HG02610 (cell line): ENCODE measurements at regions not wholly inside any gene's neighbourhood (a gene's known extent, or its start where the extent isn't known, plus 50 kb on each side); places are given as distances from the start of the nearest gene placed in this dataset.
A peak's percentile ranks its signal among the peaks of the same experiment; 100 is the strongest.
"Not testable (repeated sequence)": the region's sequence is repeated elsewhere in the genome, so short reads cannot be mapped to it uniquely, and the experiment has no call there.

Source experiments
- ATAC-seq: cut with Tn5 transposase; IDR thresholded peaks from one replicate; pipeline ENCODE4 v1.9.1; 2021; ENCODE audit warnings: mild to moderate bottlenecking, moderate library complexity; ENCODE audit not compliant: unreplicated experiment

GRCh38 chr6:121634586-121634985 is 199.1 kb downstream of the GJA1 start:
- ATAC-seq = not testable (repeated sequence)

DNA sequence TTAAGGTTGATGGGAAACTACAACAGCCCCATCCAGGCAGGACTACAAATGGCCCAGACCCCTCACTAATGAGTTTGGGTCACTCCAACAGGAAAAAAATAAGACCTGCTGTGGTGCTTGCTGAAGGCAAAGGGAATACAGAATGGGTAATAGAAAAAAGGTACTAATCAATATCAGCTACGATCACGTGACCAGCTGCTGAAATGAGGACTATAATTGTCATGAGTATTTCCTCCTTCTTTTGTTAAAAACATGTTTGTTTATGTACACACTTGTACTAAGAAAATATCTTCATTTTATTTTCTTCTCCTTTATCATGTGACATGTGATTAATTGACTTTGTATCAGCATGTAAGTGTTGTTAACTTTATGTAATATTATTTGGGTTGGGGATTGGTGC is 199.9 kb downstream of the GJA1 start:
- no peak for ATAC-seq

DNA sequence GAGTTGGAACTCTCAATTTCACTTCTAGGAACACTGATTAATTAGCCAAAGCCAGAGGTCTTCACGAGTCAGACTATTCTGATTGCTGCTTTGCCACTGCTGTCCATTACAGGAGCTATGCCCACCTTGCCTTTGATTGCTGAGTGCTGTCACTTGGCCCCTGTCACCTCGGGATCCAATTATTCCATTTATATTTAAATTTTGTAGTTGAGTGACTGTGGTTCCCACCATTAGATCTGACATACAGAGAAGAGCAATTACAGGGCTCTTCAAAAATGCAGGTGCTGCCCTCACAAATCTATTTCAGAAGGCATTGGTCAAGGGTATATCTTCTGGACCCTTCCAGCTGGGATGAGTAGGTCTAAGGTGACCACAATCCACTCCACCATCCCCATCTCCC is 200.8 kb downstream of the GJA1 start:
- not testable (repeated sequence) for ATAC-seq

GRCh38 chr6:121639021-121639420 is 203.6 kb downstream of the GJA1 start:
- no peak for ATAC-seq

DNA sequence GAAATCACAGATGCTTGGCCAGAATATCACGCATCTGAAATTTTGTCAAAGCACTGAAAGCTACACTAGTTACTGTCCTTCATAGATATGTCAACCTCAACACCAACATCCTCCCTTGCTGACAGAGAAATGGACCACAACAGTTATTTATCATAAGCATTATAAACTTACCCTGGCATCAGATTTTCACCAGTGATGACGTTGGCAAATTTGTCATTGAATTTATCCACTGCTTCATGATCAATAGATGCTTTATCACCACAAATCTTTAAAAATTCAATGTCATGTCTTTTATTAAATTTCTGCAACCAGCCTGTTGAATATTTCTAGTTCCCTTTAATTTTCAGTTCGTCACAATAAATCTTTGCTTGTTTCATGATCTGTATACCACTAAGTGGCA is 205.7 kb downstream of the GJA1 start:
- no peak for ATAC-seq

- ATAC-seq = peak; percentile 69
Observed at GRCh38 chr6:121645100-121645745, 209.8 kb downstream of the GJA1 start.

DNA sequence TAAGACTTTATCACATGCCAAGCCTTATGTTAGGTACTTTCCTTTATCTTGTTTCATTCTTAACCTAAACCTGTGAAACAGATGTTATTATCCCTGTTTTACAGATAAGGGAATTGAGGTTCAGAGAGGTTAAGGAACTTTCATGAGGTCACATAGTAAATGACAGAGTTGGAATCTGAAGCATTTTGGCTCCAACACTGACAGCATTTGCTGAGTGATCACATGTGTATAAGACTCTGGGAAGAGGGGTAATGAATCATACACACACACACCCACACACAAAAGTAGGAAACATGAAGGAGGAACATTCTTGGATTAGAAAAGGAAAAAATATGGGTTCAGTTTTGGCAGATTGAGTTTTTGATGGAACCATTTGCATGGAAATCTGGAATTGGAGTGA is 212.5 kb downstream of the GJA1 start:
- ATAC-seq = no peak

DNA sequence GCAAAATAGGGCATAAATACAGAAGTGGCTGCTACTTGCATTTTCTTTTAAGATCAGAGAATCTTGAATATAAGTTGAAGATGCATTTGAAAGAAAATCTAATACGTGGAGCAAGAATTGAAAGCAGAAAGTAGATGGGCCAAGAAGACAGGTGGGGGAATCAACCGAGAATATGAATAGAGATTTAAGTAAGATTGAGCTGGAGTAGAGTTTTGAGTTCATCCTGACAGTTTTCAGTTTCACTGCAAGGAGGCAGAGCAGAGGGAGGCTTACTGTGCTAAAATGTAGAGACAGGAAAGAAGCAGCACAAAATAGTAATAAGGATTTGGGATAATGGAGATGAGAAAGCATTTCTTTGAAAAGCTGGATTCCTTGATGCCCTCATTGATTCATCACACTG is 214.5 kb downstream of the GJA1 start:
- ATAC-seq = no peak

GRCh38 chr6:121651420-121651819 is 216.0 kb downstream of the GJA1 start:
- no peak for ATAC-seq

- ATAC-seq = no peak
Observed at GRCh38 chr6:121652223-121652622, 216.8 kb downstream of the GJA1 start.

DNA sequence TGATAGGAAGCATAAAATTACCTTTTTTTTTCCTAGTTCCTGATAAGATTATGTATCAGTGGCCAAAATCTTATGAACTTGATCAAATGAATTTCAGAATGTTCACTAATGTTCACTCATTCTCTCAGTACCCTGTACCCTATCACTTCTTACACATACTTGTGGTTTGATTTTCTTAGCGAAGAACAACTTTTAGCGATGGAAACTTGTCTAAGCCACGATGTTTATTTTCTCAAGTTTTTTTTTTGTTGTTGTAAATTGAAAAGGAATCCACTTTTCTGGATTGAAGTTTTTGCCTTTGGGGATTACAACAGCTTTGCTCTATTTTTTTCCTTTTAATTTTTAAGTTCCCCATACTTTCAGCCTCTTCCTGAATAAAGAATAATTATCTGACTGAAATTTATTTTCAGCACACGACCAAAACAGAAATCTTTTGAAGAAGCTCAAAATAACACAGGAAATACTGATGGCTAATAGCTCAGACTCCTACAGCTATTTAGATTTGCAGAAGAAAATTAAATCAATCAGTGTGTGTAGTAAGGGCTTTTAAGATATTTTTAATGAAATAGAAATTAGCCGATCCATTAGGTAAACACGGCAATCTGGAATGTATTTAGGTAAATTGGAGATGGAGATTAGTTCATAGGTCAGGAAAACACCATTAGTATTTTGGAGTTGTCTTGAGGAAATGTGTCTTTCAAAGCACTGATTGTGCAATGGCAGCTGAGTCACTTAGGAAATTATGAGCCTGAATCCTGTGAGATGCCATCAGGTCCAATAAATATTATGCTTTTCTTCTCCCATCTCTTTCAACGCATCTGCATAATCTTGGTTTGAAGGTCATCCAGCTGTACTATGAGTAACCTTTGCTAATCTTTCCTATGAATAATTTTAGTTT is 217.5 kb downstream of the GJA1 start:
- ATAC-seq = no peak

DNA sequence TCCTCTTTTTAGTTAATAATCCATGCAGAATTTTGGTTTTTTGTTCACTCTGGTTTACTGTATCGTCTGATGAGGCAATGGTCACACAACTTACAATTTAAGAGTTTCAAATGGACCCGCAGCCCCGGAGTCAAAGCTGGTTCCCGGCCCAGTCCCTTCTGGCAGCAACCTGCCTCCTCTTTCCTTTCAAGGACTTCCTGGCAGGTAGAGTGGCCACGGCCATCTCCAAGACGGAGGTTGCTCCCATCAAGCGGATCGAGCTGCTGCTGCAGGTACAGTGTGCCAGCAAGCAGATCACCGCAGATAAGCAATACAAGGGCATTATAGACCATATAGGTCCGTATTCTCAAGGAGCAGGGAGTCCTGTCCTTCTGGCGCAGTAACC is 218.2 kb downstream of the GJA1 start:
- ATAC-seq = no peak

DNA sequence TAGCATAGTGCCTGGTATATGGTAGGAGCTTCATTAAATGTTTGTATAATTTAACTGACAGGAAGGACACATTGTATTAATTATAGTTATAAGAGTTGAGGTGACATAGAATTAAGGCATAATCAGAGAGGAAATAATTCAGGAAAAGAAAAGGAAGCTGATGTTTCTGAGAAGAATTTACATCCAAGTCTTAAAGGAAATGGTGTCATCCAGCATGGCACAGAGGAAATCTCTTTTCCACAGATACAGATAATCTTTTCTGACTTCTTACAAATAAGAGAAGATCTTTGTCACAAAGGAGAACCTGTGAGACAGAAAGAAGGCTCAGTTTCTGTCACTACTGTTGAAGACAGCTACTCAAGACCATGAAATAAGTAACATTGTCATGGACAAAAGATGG is 222.5 kb downstream of the GJA1 start:
- no peak for ATAC-seq

- no peak for ATAC-seq
Observed at GRCh38 chr6:121660277-121660676, 224.8 kb downstream of the GJA1 start.

- no peak for ATAC-seq
Observed at GRCh38 chr6:121663292-121663810, 227.9 kb downstream of the GJA1 start.

- ATAC-seq = no peak
Observed at GRCh38 chr6:121664158-121664557, 228.7 kb downstream of the GJA1 start.

GRCh38 chr6:121666814-121667213 is 231.4 kb downstream of the GJA1 start:
- ATAC-seq = no peak

- no peak for ATAC-seq
Observed at GRCh38 chr6:121668259-121668658, 232.8 kb downstream of the GJA1 start.

DNA sequence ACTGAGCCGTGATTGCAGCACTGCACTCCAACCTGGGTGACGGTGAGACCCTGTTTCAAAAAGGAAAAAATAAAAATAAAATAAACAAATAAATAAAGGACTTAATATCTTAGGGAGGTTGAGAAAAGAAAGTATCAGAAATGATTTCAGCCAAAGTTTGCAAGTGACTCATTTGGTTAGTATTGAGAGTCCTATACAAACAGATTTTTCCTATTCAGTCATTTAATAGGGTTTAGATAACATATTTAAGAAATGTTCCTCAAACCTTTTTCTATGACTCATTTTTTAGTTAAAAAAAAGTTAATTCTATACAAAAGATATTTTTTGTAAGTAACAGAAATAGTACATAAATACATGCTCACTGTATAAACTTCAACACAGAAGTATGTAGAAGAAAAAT is 235.1 kb downstream of the GJA1 start:
- no peak for ATAC-seq

DNA sequence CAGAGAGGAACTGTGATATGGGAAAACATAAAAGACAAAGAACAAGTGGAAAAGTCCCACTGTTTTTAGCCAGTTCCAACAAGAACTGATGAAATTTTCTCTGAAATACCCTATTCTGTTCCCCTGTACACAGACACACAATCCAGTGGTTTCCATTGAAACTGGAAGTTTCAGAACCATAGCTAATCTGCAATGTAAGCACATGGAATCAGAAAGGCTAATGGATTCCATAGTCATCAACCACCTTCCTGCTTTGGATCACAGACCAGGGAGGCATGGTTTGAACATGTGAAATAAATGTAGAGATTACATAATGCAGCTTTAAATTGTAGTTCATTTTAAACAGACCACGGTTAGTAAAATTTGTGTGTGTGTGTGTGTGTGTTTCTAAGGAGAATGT is 242.1 kb downstream of the GJA1 start:
- no peak for ATAC-seq

DNA sequence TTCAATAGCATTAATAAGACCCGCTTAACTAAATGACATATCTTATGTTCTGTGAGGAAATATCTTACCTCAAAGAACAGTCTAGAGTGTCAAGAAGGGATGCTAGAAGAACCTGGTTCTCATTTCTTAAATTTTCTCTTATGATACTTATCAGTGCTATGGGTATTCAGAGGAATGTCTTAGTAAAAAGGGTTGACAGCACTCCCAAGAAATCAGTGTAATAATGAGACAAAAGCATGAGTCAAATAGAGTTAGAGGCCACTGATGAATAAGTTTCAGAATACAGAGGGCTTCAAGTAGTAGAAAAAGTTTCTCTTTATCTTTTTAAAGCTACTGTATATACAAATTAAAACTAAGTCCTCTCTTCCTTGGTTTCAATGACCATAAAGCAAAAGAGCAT is 242.8 kb downstream of the GJA1 start:
- ATAC-seq = peak; percentile 63

DNA sequence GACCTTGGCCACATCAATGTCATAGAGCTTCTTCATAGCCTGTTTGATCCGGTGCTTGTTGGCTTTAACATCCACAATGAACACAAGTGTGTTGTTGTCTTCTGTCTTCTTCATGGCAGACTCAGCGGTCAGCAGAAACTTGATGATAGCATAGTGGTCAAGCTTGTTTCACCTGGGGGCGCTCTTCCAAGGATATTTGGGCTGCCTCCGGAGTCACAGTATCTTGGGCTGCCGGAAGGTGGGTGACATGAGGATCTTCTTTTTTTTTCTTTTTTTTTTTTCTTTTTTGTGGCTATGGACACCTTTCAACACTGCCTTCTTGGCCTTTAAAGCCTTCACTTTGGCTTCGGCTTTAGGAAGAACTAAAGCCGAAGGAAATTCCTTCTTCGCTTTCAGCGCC is 244.6 kb downstream of the GJA1 start:
- no peak for ATAC-seq
